Uterus (tissue), 3 donors: ENCODE measurements at regions not wholly inside any gene's neighbourhood (a gene's known extent, or its start where the extent isn't known, plus 50 kb on each side); places are given as distances from the start of the nearest gene placed in this dataset.

Experiments
- DNase-seq, 2 donors: peaks; one replicate each; pipeline ENCODE4 v3.0.0-alpha.2; 2019 to 2020
- H3K27ac ChIP-seq, 2 donors: fragments of 200-600 bp; sonication (generic); 1 replicate in 1 of 2; 2 replicates in 1 of 2; pipeline ENCODE4 v1.5.1; 2016 to 2018
- H3K27me3 ChIP-seq, 2 donors: fragments of 200-600 bp; sonication (generic); one replicate each; pipeline ENCODE4 v1.5.1; 2018 to 2019; ENCODE audit warnings: control low read depth in 1 of 2
- H3K36me3 ChIP-seq, 2 donors: fragments of 200-600 bp; sonication (generic); one replicate each; pipeline ENCODE4 v1.5.1; 2019; ENCODE audit warnings: control low read depth in 1 of 2
- H3K4me1 ChIP-seq, 2 donors: fragments of 200-600 bp; sonication (generic); one replicate each; pipeline ENCODE4 v1.5.1; 2018 to 2019; ENCODE audit warnings: control low read depth in 1 of 2
- H3K4me3 ChIP-seq, 2 donors: fragments of 200-600 bp; sonication (generic); 1 replicate in 1 of 2; 2 replicates in 1 of 2; pipeline ENCODE4 v1.5.1; 2018 to 2019; ENCODE audit warnings: mild to moderate bottlenecking in 1 of 2
- H3K9me3 ChIP-seq, 2 donors: fragments of 200-600 bp; sonication (generic); one replicate each; pipeline ENCODE4 v1.5.1; 2019; ENCODE audit warnings: control low read depth in 1 of 2
- CTCF ChIP-seq, 4 experiments: fragments of 200-600 bp in 2 of 4; fragments of 450-650 bp in 2 of 4; sonication (generic) in 2 of 4; IDR thresholded peaks; one replicate each; pipeline ENCODE4 v1.5.1; 2016 to 2019; ENCODE audit warnings: antibody characterized with exemption in 4 of 4, mild to moderate bottlenecking in 2 of 4, moderate library complexity in 1 of 4
- POLR2A ChIP-seq, 2 donors: fragments of 450-650 bp; IDR thresholded peaks; one replicate each; pipeline ENCODE4 v1.6.1; 2016; ENCODE audit warnings: antibody characterized with exemption in 2 of 2, mild to moderate bottlenecking in 1 of 2, moderate library complexity in 1 of 2
- intact Hi-C: fragments of 100-400 bp; cut with DNase I; formaldehyde crosslinking; loops from one replicate; pipeline ENCODE4 v1.15.1; 2023; ENCODE audit warnings: low total_unique reads
- donor health status: DM: yes; HTN: yes; CAD: no.

GRCh38 chrX:128927363-128927762 lies 595.9 kb downstream of the SMARCA1 start:
- Histone ChIP-seq H3K36me3 (no peaks in the 10 kb centered on the region), H3K27ac (no peak overlapping the region), H3K9me3 (no peaks in the 10 kb centered on the region), H3K4me3 (no peak overlapping the region), H3K27me3 (no peaks in the 10 kb centered on the region), H3K4me1 (no peaks in the 10 kb centered on the region)
- intact Hi-C loops = no loop called here
- TF ChIP-seq POLR2A (IDR thresholded peaks at IDR 0.05) = no peak
- TF ChIP-seq CTCF (IDR thresholded peaks at IDR 0.05) = no peak
- DNase-seq = no peak

- no peak for DNase-seq
- TF ChIP-seq POLR2A (IDR thresholded peaks at IDR 0.05) (no peak), CTCF (IDR thresholded peaks at IDR 0.05) (no peak)
- Histone ChIP-seq H3K4me1 (no peaks in the 10 kb centered on the region), H3K36me3 (no peaks in the 10 kb centered on the region), H3K4me3 (no peak overlapping the region), H3K27ac (no peak overlapping the region), H3K9me3 (no peaks in the 10 kb centered on the region), H3K27me3 (no peaks in the 10 kb centered on the region)
- intact Hi-C loops = no loop called here
Observed at GRCh38 chrX:128906753-128907152, 616.5 kb downstream of the SMARCA1 start.

- H3K27me3 ChIP-seq = no peaks in the 10 kb centered on the region
- no peak for DNase-seq
- H3K4me3 ChIP-seq = no peak overlapping the region
- intact Hi-C loops = no loop called here
- no peaks in the 10 kb centered on the region for H3K36me3 ChIP-seq
- H3K9me3 ChIP-seq = no peaks in the 10 kb centered on the region
- no peak overlapping the region for H3K27ac ChIP-seq
- TF ChIP-seq CTCF (IDR thresholded peaks at IDR 0.05) (no peak), POLR2A (IDR thresholded peaks at IDR 0.05) (no peak)
- no peaks in the 10 kb centered on the region for H3K4me1 ChIP-seq
Observed at GRCh38 chrX:128901018-128901417, 622.3 kb downstream of the SMARCA1 start.

GRCh38 chrX:128897621-128898020 lies 625.7 kb downstream of the SMARCA1 start:
- H3K27me3 ChIP-seq = no peaks in the 10 kb centered on the region
- no peak overlapping the region for H3K27ac ChIP-seq
- intact Hi-C loops = no loop called here
- H3K9me3 ChIP-seq = no peaks in the 10 kb centered on the region
- H3K4me3 ChIP-seq = no peak overlapping the region
- DNase-seq = no peak
- H3K4me1 ChIP-seq = no peaks in the 10 kb centered on the region
- no peak for TF ChIP-seq POLR2A (IDR thresholded peaks at IDR 0.05)
- no peaks in the 10 kb centered on the region for H3K36me3 ChIP-seq

- TF ChIP-seq POLR2A (IDR thresholded peaks at IDR 0.05) (no peak), CTCF (IDR thresholded peaks at IDR 0.05) (no peak)
- Histone ChIP-seq H3K4me1 (no peaks in the 10 kb centered on the region), H3K36me3 (no peaks in the 10 kb centered on the region), H3K9me3 (no peaks in the 10 kb centered on the region), H3K4me3 (no peak overlapping the region), H3K27ac (no peak overlapping the region), H3K27me3 (no peaks in the 10 kb centered on the region)
- DNase-seq = no peak
- intact Hi-C loops = no loop called here
Observed at GRCh38 chrX:128891554-128891953, 631.7 kb downstream of the SMARCA1 start.

- H3K27ac ChIP-seq = no peak overlapping the region
- no peak for TF ChIP-seq CTCF (IDR thresholded peaks at IDR 0.05)
- no peak for TF ChIP-seq POLR2A (IDR thresholded peaks at IDR 0.05)
- DNase-seq = no peak
- no peaks in the 10 kb centered on the region for H3K36me3 ChIP-seq
- H3K4me1 ChIP-seq = no peaks in the 10 kb centered on the region
- intact Hi-C loops = no loop called here
- no peak overlapping the region for H3K4me3 ChIP-seq
- H3K9me3 ChIP-seq = no peaks in the 10 kb centered on the region
- no peaks in the 10 kb centered on the region for H3K27me3 ChIP-seq
Observed at GRCh38 chrX:128884430-128884829, 638.9 kb downstream of the SMARCA1 start.
